ENCODE measurements at regions not wholly inside any gene's neighbourhood (a gene's known extent, or its start where the extent isn't known, plus 50 kb on each side); places are given as distances from the start of the nearest gene placed in this dataset.

- no peak for TF ChIP-seq TAF1 (conservative IDR thresholded peaks at IDR 0.05)
- TF ChIP-seq, protein P1, sequence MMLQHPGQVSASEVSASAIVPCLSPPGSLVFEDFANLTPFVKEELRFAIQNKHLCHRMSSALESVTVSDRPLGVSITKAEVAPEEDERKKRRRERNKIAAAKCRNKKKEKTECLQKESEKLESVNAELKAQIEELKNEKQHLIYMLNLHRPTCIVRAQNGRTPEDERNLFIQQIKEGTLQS (IDR thresholded peaks at IDR 0.05) = no peak
- TF ChIP-seq, protein P2, sequence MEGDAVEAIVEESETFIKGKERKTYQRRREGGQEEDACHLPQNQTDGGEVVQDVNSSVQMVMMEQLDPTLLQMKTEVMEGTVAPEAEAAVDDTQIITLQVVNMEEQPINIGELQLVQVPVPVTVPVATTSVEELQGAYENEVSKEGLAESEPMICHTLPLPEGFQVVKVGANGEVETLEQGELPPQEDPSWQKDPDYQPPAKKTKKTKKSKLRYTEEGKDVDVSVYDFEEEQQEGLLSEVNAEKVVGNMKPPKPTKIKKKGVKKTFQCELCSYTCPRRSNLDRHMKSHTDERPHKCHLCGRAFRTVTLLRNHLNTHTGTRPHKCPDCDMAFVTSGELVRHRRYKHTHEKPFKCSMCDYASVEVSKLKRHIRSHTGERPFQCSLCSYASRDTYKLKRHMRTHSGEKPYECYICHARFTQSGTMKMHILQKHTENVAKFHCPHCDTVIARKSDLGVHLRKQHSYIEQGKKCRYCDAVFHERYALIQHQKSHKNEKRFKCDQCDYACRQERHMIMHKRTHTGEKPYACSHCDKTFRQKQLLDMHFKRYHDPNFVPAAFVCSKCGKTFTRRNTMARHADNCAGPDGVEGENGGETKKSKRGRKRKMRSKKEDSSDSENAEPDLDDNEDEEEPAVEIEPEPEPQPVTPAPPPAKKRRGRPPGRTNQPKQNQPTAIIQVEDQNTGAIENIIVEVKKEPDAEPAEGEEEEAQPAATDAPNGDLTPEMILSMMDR (IDR thresholded peaks at IDR 0.05; ENCODE audit: low read depth, low read length, missing input control) = no peak
- no peak for TF ChIP-seq REST (IDR thresholded peaks at IDR 0.05)
- TF ChIP-seq GABPA (IDR thresholded peaks at IDR 0.05 in 1 of 2, conservative IDR thresholded peaks at IDR 0.05 in 1 of 2) = no peak
- TF ChIP-seq, protein P3, sequence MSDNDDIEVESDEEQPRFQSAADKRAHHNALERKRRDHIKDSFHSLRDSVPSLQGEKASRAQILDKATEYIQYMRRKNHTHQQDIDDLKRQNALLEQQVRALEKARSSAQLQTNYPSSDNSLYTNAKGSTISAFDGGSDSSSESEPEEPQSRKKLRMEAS (IDR thresholded peaks at IDR 0.05) = no peak
- no peak for TF ChIP-seq JUND (IDR thresholded peaks at IDR 0.05)
- TF ChIP-seq EGR1 (IDR thresholded peaks at IDR 0.05; ENCODE audit: low read depth in 2 of 2) = no peak
- no peak for TF ChIP-seq YY1 (IDR thresholded peaks at IDR 0.05)
- TF ChIP-seq RAD21 (IDR thresholded peaks at IDR 0.05) = no peak
- TF ChIP-seq HNF4G (IDR thresholded peaks at IDR 0.05) = no peak
Observed at GRCh38 chr5:167920589-167920988, 370.9 kb upstream of the WWC1 start.

Data from liver (tissue), 3 donors.